SK-N-SH treated with all-trans-retinoic acid at 6 μM for 48 hours (cell line): ENCODE measurements at regions not wholly inside any gene's neighbourhood (a gene's known extent, or its start where the extent isn't known, plus 50 kb on each side); places are given as distances from the start of the nearest gene placed in this dataset.

Source experiments
- ISL1 ChIP-seq: fragments of 250-450 bp; sonication (Bioruptor Pico); IDR thresholded peaks from 2 replicates; pipeline ENCODE4 v2.1.2; 2022; ENCODE audit warnings: mild to moderate bottlenecking, moderate library complexity
- OSR1 ChIP-seq: fragments of 250-450 bp; sonication (Bioruptor Pico); IDR thresholded peaks from 2 replicates; pipeline ENCODE4 v1.8.0; 2022; ENCODE audit warnings: moderate library complexity, mild to moderate bottlenecking, inconsistent platforms
- ZFP3 ChIP-seq: fragments of 250-450 bp; sonication (Bioruptor Pico); IDR thresholded peaks from 2 replicates; pipeline ENCODE4 v1.5.0; 2020; ENCODE audit warnings: mild to moderate bottlenecking, moderate library complexity
- ZNF8 ChIP-seq: fragments of 450-650 bp; formaldehyde crosslinking; IDR thresholded peaks from 2 replicates; pipeline ENCODE4 v1.5.0; 2020; ENCODE audit warnings: mild to moderate bottlenecking, moderate library complexity
- TF ChIP-seq, protein P1 (sequence below): fragments of 250-450 bp; sonication (Bioruptor Pico); IDR thresholded peaks from 2 replicates; pipeline ENCODE4 v1.5.1; 2020; ENCODE audit warnings: low read depth, mild to moderate bottlenecking, moderate library complexity
- TF ChIP-seq, protein P2 (sequence below): fragments of 250-450 bp; sonication (Bioruptor Pico); IDR thresholded peaks from 2 replicates; pipeline ENCODE4 v1.8.0; 2020; ENCODE audit warnings: mild to moderate bottlenecking, moderate library complexity, borderline replicate concordance

DNA sequence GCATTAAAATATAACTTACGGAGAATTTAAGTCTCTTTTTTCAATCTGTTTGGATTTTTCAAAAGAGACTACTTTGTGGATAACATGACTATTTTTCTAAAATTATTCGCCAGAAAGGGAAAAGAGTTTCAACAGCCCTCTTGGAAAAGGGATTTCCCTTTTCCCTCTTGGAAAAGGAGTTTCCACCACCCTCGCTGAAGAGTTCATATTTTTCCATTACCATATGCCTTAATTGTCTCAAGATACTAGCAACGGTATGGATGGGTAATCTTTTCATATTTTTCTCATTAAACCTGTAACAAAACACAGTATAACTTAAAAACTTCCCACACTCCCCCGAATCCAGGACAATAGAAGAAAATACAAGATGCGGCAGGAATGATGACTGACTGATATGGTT is 66.1 kb upstream of the SPATA12 start:
- no peak for TF ChIP-seq ZNF8 (CRISPR knock-in tag)
- TF ChIP-seq ISL1 (CRISPR knock-in tag): no peak
- TF ChIP-seq ZFP3 (CRISPR knock-in tag): no peak
- TF ChIP-seq, protein P1, sequence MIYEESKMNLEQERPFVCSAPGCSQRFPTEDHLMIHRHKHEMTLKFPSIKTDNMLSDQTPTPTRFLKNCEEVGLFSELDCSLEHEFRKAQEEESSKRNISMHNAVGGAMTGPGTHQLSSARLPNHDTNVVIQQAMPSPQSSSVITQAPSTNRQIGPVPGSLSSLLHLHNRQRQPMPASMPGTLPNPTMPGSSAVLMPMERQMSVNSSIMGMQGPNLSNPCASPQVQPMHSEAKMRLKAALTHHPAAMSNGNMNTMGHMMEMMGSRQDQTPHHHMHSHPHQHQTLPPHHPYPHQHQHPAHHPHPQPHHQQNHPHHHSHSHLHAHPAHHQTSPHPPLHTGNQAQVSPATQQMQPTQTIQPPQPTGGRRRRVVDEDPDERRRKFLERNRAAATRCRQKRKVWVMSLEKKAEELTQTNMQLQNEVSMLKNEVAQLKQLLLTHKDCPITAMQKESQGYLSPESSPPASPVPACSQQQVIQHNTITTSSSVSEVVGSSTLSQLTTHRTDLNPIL (CRISPR knock-in tag): no peak
- TF ChIP-seq, protein P2, sequence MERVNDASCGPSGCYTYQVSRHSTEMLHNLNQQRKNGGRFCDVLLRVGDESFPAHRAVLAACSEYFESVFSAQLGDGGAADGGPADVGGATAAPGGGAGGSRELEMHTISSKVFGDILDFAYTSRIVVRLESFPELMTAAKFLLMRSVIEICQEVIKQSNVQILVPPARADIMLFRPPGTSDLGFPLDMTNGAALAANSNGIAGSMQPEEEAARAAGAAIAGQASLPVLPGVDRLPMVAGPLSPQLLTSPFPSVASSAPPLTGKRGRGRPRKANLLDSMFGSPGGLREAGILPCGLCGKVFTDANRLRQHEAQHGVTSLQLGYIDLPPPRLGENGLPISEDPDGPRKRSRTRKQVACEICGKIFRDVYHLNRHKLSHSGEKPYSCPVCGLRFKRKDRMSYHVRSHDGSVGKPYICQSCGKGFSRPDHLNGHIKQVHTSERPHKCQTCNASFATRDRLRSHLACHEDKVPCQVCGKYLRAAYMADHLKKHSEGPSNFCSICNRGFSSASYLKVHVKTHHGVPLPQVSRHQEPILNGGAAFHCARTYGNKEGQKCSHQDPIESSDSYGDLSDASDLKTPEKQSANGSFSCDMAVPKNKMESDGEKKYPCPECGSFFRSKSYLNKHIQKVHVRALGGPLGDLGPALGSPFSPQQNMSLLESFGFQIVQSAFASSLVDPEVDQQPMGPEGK (CRISPR knock-in tag): no peak
- TF ChIP-seq OSR1 (CRISPR knock-in tag): no peak
